ENCODE measurements at regions not wholly inside any gene's neighbourhood (a gene's known extent, or its start where the extent isn't known, plus 50 kb on each side); places are given as distances from the start of the nearest gene placed in this dataset.

DNA sequence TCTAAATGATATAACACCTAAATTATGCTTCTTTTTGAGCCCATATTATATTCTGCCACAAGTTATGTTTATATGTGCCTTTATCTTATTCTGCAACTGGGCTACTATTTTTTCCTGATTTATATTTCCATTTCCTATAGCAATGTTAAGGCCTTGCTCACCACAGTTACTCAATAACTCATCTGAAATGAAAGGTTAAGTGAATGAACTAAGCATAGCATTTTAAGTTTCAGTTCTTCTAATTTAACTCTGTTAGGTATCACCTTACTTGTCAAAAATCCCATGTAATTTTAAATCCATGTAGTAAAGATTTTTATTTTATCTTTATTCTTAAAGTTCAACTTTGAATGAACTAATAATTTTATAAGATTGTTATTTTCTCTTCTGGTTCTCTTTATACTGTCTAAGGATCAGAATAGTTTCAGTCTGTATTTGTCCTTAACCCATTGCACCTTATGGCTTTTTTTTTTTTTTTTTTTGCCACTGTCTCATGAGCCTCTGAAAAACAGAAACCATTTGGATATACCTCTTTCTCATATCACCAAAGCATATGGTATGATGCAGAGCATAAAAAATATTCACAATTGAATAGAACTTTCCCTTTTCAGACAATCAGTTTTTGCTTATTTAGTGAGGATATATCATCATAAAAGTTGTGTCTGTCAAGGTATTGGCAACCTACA is 301.8 kb upstream of the ZWINT start (continued):
- no peak for TF ChIP-seq PAX8 (IDR thresholded peaks at IDR 0.05)
- no peak for TF ChIP-seq USF1 (IDR thresholded peaks at IDR 0.05; ENCODE audit: borderline replicate concordance, extremely low read length, insufficient read depth, low read depth, low read length)
- 0 out of 2 replicates have a peak, but pooled peaks have one; percentile 10 for TF ChIP-seq DPF2 (IDR thresholded peaks at IDR 0.05)
- TF ChIP-seq CBX3 (IDR thresholded peaks at IDR 0.05; ENCODE audit: borderline replicate concordance, low read depth): no peak
- TF ChIP-seq POLR2A (IDR thresholded peaks at IDR 0.05; ENCODE audit: low read depth, low read length): no peak
- TF ChIP-seq ZNF24 (IDR thresholded peaks at IDR 0.05): peak; percentile 50; the same call in 1 of the 2 replicates
- TF ChIP-seq SIN3A (IDR thresholded peaks at IDR 0.05; ENCODE audit: low read depth, low read length): no peak
- TF ChIP-seq, protein P1, sequence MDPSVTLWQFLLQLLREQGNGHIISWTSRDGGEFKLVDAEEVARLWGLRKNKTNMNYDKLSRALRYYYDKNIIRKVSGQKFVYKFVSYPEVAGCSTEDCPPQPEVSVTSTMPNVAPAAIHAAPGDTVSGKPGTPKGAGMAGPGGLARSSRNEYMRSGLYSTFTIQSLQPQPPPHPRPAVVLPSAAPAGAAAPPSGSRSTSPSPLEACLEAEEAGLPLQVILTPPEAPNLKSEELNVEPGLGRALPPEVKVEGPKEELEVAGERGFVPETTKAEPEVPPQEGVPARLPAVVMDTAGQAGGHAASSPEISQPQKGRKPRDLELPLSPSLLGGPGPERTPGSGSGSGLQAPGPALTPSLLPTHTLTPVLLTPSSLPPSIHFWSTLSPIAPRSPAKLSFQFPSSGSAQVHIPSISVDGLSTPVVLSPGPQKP (IDR thresholded peaks at IDR 0.05; ENCODE audit: low read depth, low read length): no peak
- no peak for TF ChIP-seq HDGF (IDR thresholded peaks at IDR 0.05)
- TF ChIP-seq FOS (IDR thresholded peaks at IDR 0.05; ENCODE audit: borderline replicate concordance, extremely low read depth, insufficient read length): no peak
- no peak for TF ChIP-seq TCF7 (IDR thresholded peaks at IDR 0.05; ENCODE audit: borderline replicate concordance)
- TF ChIP-seq ETV6 (conservative IDR thresholded peaks at IDR 0.05 in 1 of 2, IDR thresholded peaks at IDR 0.05 in 1 of 2; ENCODE audit: borderline replicate concordance in 1 of 2, low read depth in 1 of 2): no peak
- 0 out of 2 replicates have a peak, but pooled peaks have one; percentile 14 for TF ChIP-seq RELB (IDR thresholded peaks at IDR 0.05; ENCODE audit: low read depth)
- no peak for TF ChIP-seq GABPA (IDR thresholded peaks at IDR 0.05; ENCODE audit: low read depth)
- no peak for TF ChIP-seq SIX5 (IDR thresholded peaks at IDR 0.05; ENCODE audit: low read depth, low read length, severe bottlenecking)
- TF ChIP-seq NFYA (IDR thresholded peaks at IDR 0.05; ENCODE audit: borderline replicate concordance, low read depth, low read length): no peak
- peak; percentile 79 for TF ChIP-seq NR2F1 (conservative IDR thresholded peaks at IDR 0.05)
- TF ChIP-seq RUNX3 (IDR thresholded peaks at IDR 0.05; ENCODE audit: low read length): peak; percentile 36; the same call in 1 of the 2 replicates
- no peak for TF ChIP-seq GATAD2B (conservative IDR thresholded peaks at IDR 0.05; ENCODE audit: low read depth)
- TF ChIP-seq HDAC6 (IDR thresholded peaks at IDR 0.05; ENCODE audit: unreplicated experiment): no peak
- TF ChIP-seq RELA (IDR thresholded peaks at IDR 0.05; ENCODE audit: borderline replicate concordance, partially characterized antibody): no peak
- TF ChIP-seq MLLT1 (IDR thresholded peaks at IDR 0.05): no peak
- TF ChIP-seq SMAD5 (IDR thresholded peaks at IDR 0.05; ENCODE audit: low read depth): no peak
- no peak for TF ChIP-seq CBFB (IDR thresholded peaks at IDR 0.05; ENCODE audit: low read depth)
- TF ChIP-seq ZNF384 (IDR thresholded peaks at IDR 0.05; ENCODE audit: borderline replicate concordance, low read depth, low read length): peak; percentile 69; the same call in 1 of the 2 replicates
- TF ChIP-seq NRF1 (conservative IDR thresholded peaks at IDR 0.05; ENCODE audit: low read depth, low read length): no peak
- no peak for TF ChIP-seq SMAD1 (IDR thresholded peaks at IDR 0.05; ENCODE audit: low read depth, partially characterized antibody)
- TF ChIP-seq BMI1 (IDR thresholded peaks at IDR 0.05; ENCODE audit: borderline replicate concordance): no peak
- no peak for TF ChIP-seq ZNF207 (IDR thresholded peaks at IDR 0.05; ENCODE audit: borderline replicate concordance)

Data from GM12878 (cell line).